MCF 10A (cell line): ENCODE measurements at regions not wholly inside any gene's neighbourhood (a gene's known extent, or its start where the extent isn't known, plus 50 kb on each side); places are given as distances from the start of the nearest gene placed in this dataset.
"Not testable (repeated sequence)": the region's sequence is repeated elsewhere in the genome, so short reads cannot be mapped to it uniquely, and the experiment has no call there.

Source experiments
- BruUV-seq: library from RNA; stranded (reverse); fragments of 400-500 nt; replicated peaks from 2 replicates; lab custom pipeline; 2021; lab: Mats Ljungman, UMichigan
- CTCF ChIA-PET: fragments of 300-600 bp; sonication (Branson Sonifier 250); formaldehyde crosslinking; extraction: SDS; loops from one replicate; lab custom pipeline; 2021; ENCODE audit warnings: antibody characterized with exemption, inconsistent platforms; lab: Yijun Ruan, JAX
- POLR2A ChIA-PET: fragments of 300-600, 350-650 bp; sonication (Branson Sonifier 250); formaldehyde crosslinking; extraction: SDS; loops from one replicate; lab custom pipeline; 2020; ENCODE audit warnings: antibody characterized with exemption, inconsistent platforms; lab: Yijun Ruan, JAX
- DNase-seq: peaks from one replicate; pipeline ENCODE4 v3.0.0-alpha.2; 2018; ENCODE audit not compliant: unreplicated experiment
- H3K27ac Mint-ChIP-seq: one replicate; pipeline ENCODE4 v1.8.0; 2022; ENCODE audit warnings: mild to moderate bottlenecking, low read depth, mixed read lengths; ENCODE audit not compliant: unreplicated experiment
- H3K27me3 Mint-ChIP-seq: one replicate; pipeline ENCODE4 v1.8.0; 2022; ENCODE audit warnings: mixed read lengths; ENCODE audit not compliant: insufficient read depth, unreplicated experiment
- H3K36me3 Mint-ChIP-seq: one replicate; pipeline ENCODE4 v1.8.0; 2022; ENCODE audit warnings: mild to moderate bottlenecking, moderate library complexity, mixed read lengths; ENCODE audit not compliant: insufficient read depth, unreplicated experiment
- H3K4me1 Mint-ChIP-seq: one replicate; pipeline ENCODE4 v1.8.0; 2022; ENCODE audit warnings: mixed read lengths; ENCODE audit not compliant: insufficient read depth, unreplicated experiment
- H3K4me3 Mint-ChIP-seq: one replicate; pipeline ENCODE4 v1.8.0; 2022; ENCODE audit warnings: mild to moderate bottlenecking, moderate library complexity, mixed read lengths; ENCODE audit not compliant: unreplicated experiment
- H3K9me3 Mint-ChIP-seq: one replicate; pipeline ENCODE4 v1.8.0; 2022; ENCODE audit warnings: mixed read lengths; ENCODE audit not compliant: unreplicated experiment
- CTCF ChIP-seq: fragments of 200-600 bp; IDR thresholded peaks from one replicate; pipeline ENCODE4 v1.8.0; 2022; ENCODE audit warnings: antibody characterized with exemption, mild to moderate bottlenecking; ENCODE audit not compliant: unreplicated experiment
- intact Hi-C: fragments of 100-400 bp; cut with micrococcal nuclease; formaldehyde crosslinking; loops from 2 replicates; pipeline ENCODE4 v1.14.1; 2022

- Mint-ChIP-seq H3K27me3 (no peaks in the 10 kb centered on the region), H3K36me3 (peaks cover 4% of the 10 kb centered on the region), H3K9me3 (peaks cover 29% of the 10 kb centered on the region), H3K4me3 (no peak overlapping the region), H3K27ac (no peak overlapping the region), H3K4me1 (no peaks in the 10 kb centered on the region)
- TF ChIP-seq CTCF: no peak
- no peak for DNase-seq
- BruUV-seq: no TSS peak
- CTCF ChIA-PET: interaction anchor here (0.6 to 0.7 kb wide), 2 partner anchors 29 to 72 kb away, joined by 3 read pairs; no protein-coding TSS in a partner anchor
- intact Hi-C loops: no loop called here
- POLR2A ChIA-PET: no interaction called here
Observed at GRCh38 chr7:57774300-57774699, 324.3 kb downstream of the ZNF716 start.

- Mint-ChIP-seq H3K4me1 (no peaks in the 10 kb centered on the region), H3K27ac (no peak overlapping the region), H3K27me3 (no peaks in the 10 kb centered on the region), H3K36me3 (peaks cover 4% of the 10 kb centered on the region), H3K4me3 (no peak overlapping the region), H3K9me3 (peaks cover 26% of the 10 kb centered on the region)
- intact Hi-C loops: no loop called here
- ChIA-PET CTCF (no interaction called here), POLR2A (no interaction called here)
- TF ChIP-seq CTCF: no peak
- no peak for DNase-seq
- BruUV-seq: no TSS peak
Observed at GRCh38 chr7:57775396-57776088, 325.6 kb downstream of the ZNF716 start.

GRCh38 chr7:57776136-57776856 lies 326.3 kb downstream of the ZNF716 start:
- POLR2A ChIA-PET, H3K27ac Mint-ChIP-seq, H3K4me1 Mint-ChIP-seq, DNase-seq, H3K4me3 Mint-ChIP-seq, intact Hi-C loops, BruUV-seq, H3K36me3 Mint-ChIP-seq, H3K27me3 Mint-ChIP-seq, CTCF ChIA-PET: not testable (repeated sequence)
- H3K9me3 Mint-ChIP-seq: peaks cover 23% of the 10 kb centered on the region

- no TSS peak for BruUV-seq
- no peak overlapping the region for H3K4me3 Mint-ChIP-seq
- ChIA-PET POLR2A (no interaction called here), CTCF (no interaction called here)
- TF ChIP-seq CTCF: no peak
- H3K4me1 Mint-ChIP-seq: no peaks in the 10 kb centered on the region
- no peaks in the 10 kb centered on the region for H3K27me3 Mint-ChIP-seq
- H3K27ac Mint-ChIP-seq: no peak overlapping the region
- intact Hi-C loops: no loop called here
- H3K9me3 Mint-ChIP-seq: peaks cover 35% of the 10 kb centered on the region
- DNase-seq: no peak
- H3K36me3 Mint-ChIP-seq: no peaks in the 10 kb centered on the region
Observed at GRCh38 chr7:57789130-57789529, 339.2 kb downstream of the ZNF716 start.
